Lung (tissue), 11 donors: ENCODE measurements at regions not wholly inside any gene's neighbourhood (a gene's known extent, or its start where the extent isn't known, plus 50 kb on each side); places are given as distances from the start of the nearest gene placed in this dataset.

Source experiments
- ATAC-seq: fragments of 200-7000 bp; cut with Tn5 transposase; one replicate; pipeline ENCODE4 v1.9.1; 2020; ENCODE audit warnings: moderate number of reproducible peaks; ENCODE audit not compliant: insufficient read depth, low FRiP score
- DNase-seq, 3 donors: peaks; one replicate each; pipeline ENCODE4 v3.0.0-alpha.2; 2013 to 2017
- H3K27ac ChIP-seq, 2 donors: one replicate each; pipeline ENCODE4 v1.5.1; 2013; ENCODE audit warnings: mild to moderate bottlenecking in 2 of 2, moderate library complexity in 2 of 2, control low read depth in 1 of 2, inconsistent platforms in 1 of 2, low read depth in 1 of 2, low read length in 1 of 2
- H3K27me3 ChIP-seq, 3 donors: one replicate each; pipeline ENCODE4 v1.5.1; 2013; ENCODE audit warnings: low read length in 2 of 3; ENCODE audit not compliant: control insufficient read depth in 3 of 3, insufficient read depth in 3 of 3
- H3K36me3 ChIP-seq, 4 donors: one replicate each; pipeline ENCODE4 v1.5.1; 2013; ENCODE audit warnings: low read length in 4 of 4, mild to moderate bottlenecking in 1 of 4, moderate library complexity in 1 of 4; ENCODE audit not compliant: control insufficient read depth in 4 of 4, insufficient read depth in 4 of 4
- H3K4me1 ChIP-seq, 5 donors: one replicate each; pipeline ENCODE4 v1.5.1; 2013; ENCODE audit warnings: low read length in 5 of 5, mild to moderate bottlenecking in 2 of 5, moderate library complexity in 1 of 5; ENCODE audit not compliant: control insufficient read depth in 5 of 5, insufficient read depth in 5 of 5
- H3K4me3 ChIP-seq: one replicate; pipeline ENCODE4 v1.5.1; 2013; ENCODE audit warnings: mild to moderate bottlenecking, control low read depth, moderate library complexity
- H3K9ac ChIP-seq, 2 donors: one replicate each; pipeline ENCODE4 v1.5.1; 2013; ENCODE audit warnings: low read length in 2 of 2, control low read depth in 1 of 2; ENCODE audit not compliant: insufficient read depth in 1 of 2
- H3K9me3 ChIP-seq, 4 donors: one replicate each; pipeline ENCODE4 v1.5.1; 2013; ENCODE audit warnings: low read length in 3 of 4, mild to moderate bottlenecking in 1 of 4, moderate library complexity in 1 of 4; ENCODE audit not compliant: control insufficient read depth in 4 of 4, insufficient read depth in 3 of 4
- WGBS, 2 donors: extraction: QIAGEN DNeasy Blood & Tissue Kit; methylation state at CpG; one replicate each; pipeline ENCODE4 v1.1.7; 2013; 5-methylcytosine and 5-hydroxymethylcytosine counted together
- TF ChIP-seq, protein P1 (sequence below): IDR thresholded peaks from 2 replicates; pipeline ENCODE4 v1.5.1; 2012; ENCODE audit warnings: mild to moderate bottlenecking; ENCODE audit errors: control extremely low read depth, extremely low read depth
- donor health status: control.
- donor health status: control.
- donor health status: Bipolar disorder and iron deficiency.
- donor health status: healthy.
- donor health status: DM: yes; HTN: yes; CAD: no.

DNA sequence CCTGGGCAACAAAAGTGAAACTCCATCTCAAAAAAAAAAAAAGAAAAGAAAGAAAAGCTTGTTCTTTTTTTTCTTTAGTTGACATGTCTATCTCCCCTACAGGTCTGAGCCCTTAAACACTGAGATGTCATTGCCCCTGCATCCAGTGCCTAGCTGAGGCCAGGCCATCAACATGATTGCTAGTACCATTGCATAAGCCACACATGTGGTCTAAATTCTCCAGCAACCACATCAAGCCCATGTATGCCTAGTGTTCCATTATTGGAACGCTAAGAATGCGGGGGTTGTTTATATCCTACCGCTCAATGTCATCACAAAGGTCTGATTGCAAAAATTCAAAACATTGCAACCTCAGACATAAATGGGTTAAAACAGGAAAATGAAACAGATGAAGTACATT lies 62.7 kb downstream of the NPTX2 start:
- H3K9ac ChIP-seq: no peak overlapping the region
- ATAC-seq: no peak
- H3K4me3 ChIP-seq: no peak overlapping the region
- no peaks in the 10 kb centered on the region for H3K4me1 ChIP-seq
- TF ChIP-seq, protein P1, sequence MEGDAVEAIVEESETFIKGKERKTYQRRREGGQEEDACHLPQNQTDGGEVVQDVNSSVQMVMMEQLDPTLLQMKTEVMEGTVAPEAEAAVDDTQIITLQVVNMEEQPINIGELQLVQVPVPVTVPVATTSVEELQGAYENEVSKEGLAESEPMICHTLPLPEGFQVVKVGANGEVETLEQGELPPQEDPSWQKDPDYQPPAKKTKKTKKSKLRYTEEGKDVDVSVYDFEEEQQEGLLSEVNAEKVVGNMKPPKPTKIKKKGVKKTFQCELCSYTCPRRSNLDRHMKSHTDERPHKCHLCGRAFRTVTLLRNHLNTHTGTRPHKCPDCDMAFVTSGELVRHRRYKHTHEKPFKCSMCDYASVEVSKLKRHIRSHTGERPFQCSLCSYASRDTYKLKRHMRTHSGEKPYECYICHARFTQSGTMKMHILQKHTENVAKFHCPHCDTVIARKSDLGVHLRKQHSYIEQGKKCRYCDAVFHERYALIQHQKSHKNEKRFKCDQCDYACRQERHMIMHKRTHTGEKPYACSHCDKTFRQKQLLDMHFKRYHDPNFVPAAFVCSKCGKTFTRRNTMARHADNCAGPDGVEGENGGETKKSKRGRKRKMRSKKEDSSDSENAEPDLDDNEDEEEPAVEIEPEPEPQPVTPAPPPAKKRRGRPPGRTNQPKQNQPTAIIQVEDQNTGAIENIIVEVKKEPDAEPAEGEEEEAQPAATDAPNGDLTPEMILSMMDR: no peak
- no peaks in the 10 kb centered on the region for H3K36me3 ChIP-seq
- H3K27ac ChIP-seq: no peak overlapping the region
- 43 to 95% methylated on average over 3 of the region's 3 CpGs for WGBS, 2 donors
- no peak for DNase-seq
- no peaks in the 10 kb centered on the region for H3K27me3 ChIP-seq
- peaks cover 0 to 11% (median 1%) of the 10 kb centered on the region in 4 donors for H3K9me3 ChIP-seq

DNA sequence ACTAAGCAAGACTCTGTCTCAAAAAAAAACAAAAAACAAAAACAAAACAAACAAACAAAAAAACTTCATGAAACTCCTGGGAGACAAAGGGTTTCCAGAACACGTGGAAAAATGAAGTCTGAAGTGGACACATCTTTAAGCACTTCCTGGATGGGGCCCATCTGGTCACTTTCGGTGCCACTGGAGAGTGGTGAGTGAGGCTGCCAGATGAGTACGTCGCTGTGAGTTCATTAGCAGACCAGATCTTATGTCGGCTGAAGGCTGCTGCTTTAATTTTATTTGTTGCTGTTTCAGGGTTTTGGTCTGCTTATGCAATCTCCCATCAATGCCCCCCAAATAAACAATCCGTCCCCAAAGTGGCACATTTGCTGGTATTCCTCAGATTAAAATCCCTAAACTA lies 64.4 kb downstream of the NPTX2 start:
- no peak overlapping the region for H3K4me3 ChIP-seq
- DNase-seq: peak; percentile 37 to 65 (median 39)
- no peak for ATAC-seq
- H3K27me3 ChIP-seq: no peaks in the 10 kb centered on the region
- 16 to 32% methylated on average over 6 of the region's 6 CpGs for WGBS, 2 donors
- no peak overlapping the region for H3K27ac ChIP-seq
- no peak overlapping the region for H3K9ac ChIP-seq
- TF ChIP-seq, protein P1: no peak
- H3K4me1 ChIP-seq: no peaks in the 10 kb centered on the region
- H3K36me3 ChIP-seq: no peaks in the 10 kb centered on the region
- H3K9me3 ChIP-seq: peaks cover 0 to 8% (median 1%) of the 10 kb centered on the region in 4 donors

DNA sequence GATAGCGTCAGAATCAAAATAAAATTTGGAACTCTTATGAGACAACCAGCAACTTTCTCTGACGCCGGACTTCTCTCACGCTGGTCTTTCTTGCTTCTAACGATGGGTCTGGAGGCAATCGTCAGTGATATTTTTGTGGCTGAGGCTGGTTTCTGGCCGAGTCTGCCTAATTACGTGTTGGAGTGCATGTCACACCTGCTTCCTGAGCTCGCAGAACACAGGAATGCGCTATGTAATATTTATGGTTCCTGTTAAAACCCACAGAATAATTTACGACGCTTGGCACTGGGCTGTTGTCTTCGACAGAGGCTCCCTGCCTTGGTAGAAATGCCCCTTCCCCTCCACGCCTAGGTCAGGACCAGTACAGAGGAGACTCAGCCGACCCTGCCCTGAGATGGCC lies 64.9 kb downstream of the NPTX2 start:
- no peak overlapping the region for H3K4me3 ChIP-seq
- H3K36me3 ChIP-seq: no peaks in the 10 kb centered on the region
- H3K4me1 ChIP-seq: no peaks in the 10 kb centered on the region
- no peaks in the 10 kb centered on the region for H3K27me3 ChIP-seq
- 13 to 35% methylated on average over 15 of the region's 15 CpGs for WGBS, 2 donors
- peak; percentile 57 to 72 (median 66) for DNase-seq
- peaks cover 0 to 8% (median 1%) of the 10 kb centered on the region in 4 donors for H3K9me3 ChIP-seq
- no peak overlapping the region for H3K27ac ChIP-seq
- H3K9ac ChIP-seq: no peak overlapping the region
- TF ChIP-seq, protein P1: no peak
- ATAC-seq: no peak

DNA sequence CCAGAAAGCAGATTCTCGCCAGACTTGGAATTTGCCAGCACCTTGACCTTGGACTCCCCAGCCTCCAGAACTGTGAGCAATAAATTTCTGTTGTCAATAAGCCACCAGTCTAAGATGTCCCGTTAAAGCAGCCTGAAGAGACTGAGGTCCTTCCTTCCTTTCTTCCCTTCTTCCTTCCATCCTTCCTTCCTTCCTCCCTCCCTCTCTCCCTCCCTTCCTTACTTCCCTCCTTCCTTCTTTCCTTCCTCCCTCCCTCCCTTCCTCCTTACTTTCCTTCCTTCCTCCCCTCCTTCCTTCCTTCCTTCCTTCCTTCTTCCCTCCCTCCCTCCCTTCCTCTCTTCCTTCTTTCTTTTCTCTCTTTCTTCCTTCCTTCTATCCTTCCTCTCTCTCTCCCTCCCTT lies 66.4 kb downstream of the NPTX2 start:
- Histone ChIP-seq H3K9me3 (peaks cover 0 to 1% (median 0%) of the 10 kb centered on the region in 4 donors), H3K9ac (no peak overlapping the region), H3K4me3 (no peak overlapping the region), H3K27ac (no peak overlapping the region), H3K27me3 (no peaks in the 10 kb centered on the region), H3K4me1 (no peaks in the 10 kb centered on the region), H3K36me3 (no peaks in the 10 kb centered on the region)
- ATAC-seq: no peak
- no peak for DNase-seq
- 69 to 71% methylated on average over 2 of the region's 2 CpGs for WGBS, 2 donors
- TF ChIP-seq, protein P1: no peak
